Stimulated activated CD8-positive, alpha-beta memory T cell treated with anti-CD3 and anti-CD28 coated beads, Interleukin-4, amount 100 ng/mL, for 24 hours (primary cell): ENCODE measurements at regions not wholly inside any gene's neighbourhood (a gene's known extent, or its start where the extent isn't known, plus 50 kb on each side); places are given as distances from the start of the nearest gene placed in this dataset.

ENCODE experiments used
- DNase-seq: peaks from one replicate; pipeline ENCODE4 v3.0.0-alpha.2; 2020; ENCODE audit warnings: low read depth

GRCh38 chr6:14455876-14456648 is 338.5 kb downstream of the CD83 start:
- no peak for DNase-seq

- no peak for DNase-seq
Measured at GRCh38 chr6:14456941-14457340, 339.4 kb downstream of the CD83 start.

- no peak for DNase-seq
Measured at GRCh38 chr6:14458669-14459266, 341.2 kb downstream of the CD83 start.

GRCh38 chr6:14459315-14459714 is 341.7 kb downstream of the CD83 start:
- no peak for DNase-seq

GRCh38 chr6:14460556-14460955 is 343.0 kb downstream of the CD83 start:
- DNase-seq, result no peak

- DNase-seq, result no peak
Measured at GRCh38 chr6:14462135-14462534, 344.6 kb downstream of the CD83 start.

GRCh38 chr6:14462566-14462965 is 345.0 kb downstream of the CD83 start:
- no peak for DNase-seq

- DNase-seq, result no peak
Measured at GRCh38 chr6:14463110-14463509, 345.5 kb downstream of the CD83 start.

GRCh38 chr6:14464055-14464454 is 346.5 kb downstream of the CD83 start:
- no peak for DNase-seq

- no peak for DNase-seq
Measured at GRCh38 chr6:14464716-14465115, 347.1 kb downstream of the CD83 start.

GRCh38 chr6:14466278-14466677 is 348.7 kb downstream of the CD83 start:
- DNase-seq, result no peak

- no peak for DNase-seq
Measured at GRCh38 chr6:14467591-14467990, 350.0 kb downstream of the CD83 start.

GRCh38 chr6:14468647-14469321 is 351.2 kb downstream of the CD83 start:
- no peak for DNase-seq

- no peak for DNase-seq
Measured at GRCh38 chr6:14470101-14470500, 352.5 kb downstream of the CD83 start.

GRCh38 chr6:14470671-14471070 is 353.1 kb downstream of the CD83 start:
- DNase-seq, result no peak

GRCh38 chr6:14472255-14472985 is 354.8 kb downstream of the CD83 start:
- no peak for DNase-seq

GRCh38 chr6:14472986-14473337 is 355.4 kb downstream of the CD83 start:
- DNase-seq, result no peak

- DNase-seq, result no peak
Measured at GRCh38 chr6:14474816-14475215, 357.2 kb downstream of the CD83 start.

- DNase-seq, result no peak
Measured at GRCh38 chr6:14475306-14475705, 357.7 kb downstream of the CD83 start.

- DNase-seq, result no peak
Measured at GRCh38 chr6:14476793-14477531, 359.4 kb downstream of the CD83 start.

GRCh38 chr6:14477559-14477958 is 360.0 kb downstream of the CD83 start:
- DNase-seq, result no peak
